ENCODE measurements at regions not wholly inside any gene's neighbourhood (a gene's known extent, or its start where the extent isn't known, plus 50 kb on each side); places are given as distances from the start of the nearest gene placed in this dataset.

- Mint-ChIP-seq H3K36me3 (peaks cover 14% of the 10 kb centered on the region), H3K9me3 (no peaks in the 10 kb centered on the region), H3K4me3 (no peak overlapping the region), H3K27ac (no peak overlapping the region), H3K4me1 (peaks cover 8% of the 10 kb centered on the region)
- ATAC-seq = no peak
- no peak for DNase-seq (ENCODE audit: low spot score in 2 of 2)
Measured at GRCh38 chr2:143968860-143969259, 551.1 kb downstream of the ZEB2 start.

GRCh38 chr2:143968360-143968759 lies 551.6 kb downstream of the ZEB2 start:
- peaks cover 14% of the 10 kb centered on the region for H3K36me3 Mint-ChIP-seq
- no peak overlapping the region for H3K27ac Mint-ChIP-seq
- peaks cover 8% of the 10 kb centered on the region for H3K4me1 Mint-ChIP-seq
- peak; percentile 76 for ATAC-seq
- DNase-seq (ENCODE audit: low spot score in 2 of 2) = no peak
- no peaks in the 10 kb centered on the region for H3K9me3 Mint-ChIP-seq
- no peak overlapping the region for H3K4me3 Mint-ChIP-seq

- H3K9me3 Mint-ChIP-seq = peaks cover 3% of the 10 kb centered on the region
- no peak for ATAC-seq
- H3K4me1 Mint-ChIP-seq = peaks cover 14% of the 10 kb centered on the region
- no peak overlapping the region for H3K4me3 Mint-ChIP-seq
- H3K36me3 Mint-ChIP-seq = peaks cover 14% of the 10 kb centered on the region
- no peak overlapping the region for H3K27ac Mint-ChIP-seq
- no peak for DNase-seq (ENCODE audit: low spot score in 2 of 2)
Measured at GRCh38 chr2:143965493-143966164, 554.3 kb downstream of the ZEB2 start.

GRCh38 chr2:143964891-143965290 lies 555.0 kb downstream of the ZEB2 start:
- ATAC-seq = no peak
- Mint-ChIP-seq H3K9me3 (peaks cover 3% of the 10 kb centered on the region), H3K36me3 (peaks cover 9% of the 10 kb centered on the region), H3K4me1 (peaks cover 18% of the 10 kb centered on the region), H3K27ac (no peak overlapping the region), H3K4me3 (no peak overlapping the region)
- no peak for DNase-seq (ENCODE audit: low spot score in 2 of 2)

- peaks cover 6% of the 10 kb centered on the region for H3K36me3 Mint-ChIP-seq
- peaks cover 10% of the 10 kb centered on the region for H3K4me1 Mint-ChIP-seq
- DNase-seq (ENCODE audit: low spot score in 2 of 2) (no peak), ATAC-seq (no peak)
- peaks cover 3% of the 10 kb centered on the region for H3K9me3 Mint-ChIP-seq
- H3K27ac Mint-ChIP-seq = no peak overlapping the region
- no peak overlapping the region for H3K4me3 Mint-ChIP-seq
Measured at GRCh38 chr2:143960177-143960576, 559.7 kb downstream of the ZEB2 start.

- peaks cover 12% of the 10 kb centered on the region for H3K36me3 Mint-ChIP-seq
- ATAC-seq (no peak), DNase-seq (ENCODE audit: low spot score in 2 of 2) (no peak)
- H3K27ac Mint-ChIP-seq = no peak overlapping the region
- peaks cover 3% of the 10 kb centered on the region for H3K9me3 Mint-ChIP-seq
- peaks cover 10% of the 10 kb centered on the region for H3K4me1 Mint-ChIP-seq
- H3K4me3 Mint-ChIP-seq = no peak overlapping the region
Measured at GRCh38 chr2:143957321-143957720, 562.6 kb downstream of the ZEB2 start.

- H3K36me3 Mint-ChIP-seq = peaks cover 30% of the 10 kb centered on the region
- no peak for ATAC-seq
- DNase-seq (ENCODE audit: low spot score in 2 of 2) = no peak
- no peak overlapping the region for H3K4me3 Mint-ChIP-seq
- peaks cover 5% of the 10 kb centered on the region for H3K4me1 Mint-ChIP-seq
- no peak overlapping the region for H3K27ac Mint-ChIP-seq
- no peaks in the 10 kb centered on the region for H3K9me3 Mint-ChIP-seq
Measured at GRCh38 chr2:143955401-143956065, 564.4 kb downstream of the ZEB2 start.

- no peak for DNase-seq (ENCODE audit: low spot score in 2 of 2)
Measured at GRCh38 chr2:143954844-143955243, 565.1 kb downstream of the ZEB2 start.

GRCh38 chr2:143954186-143954585 lies 565.7 kb downstream of the ZEB2 start:
- Mint-ChIP-seq H3K27ac (no peak overlapping the region), H3K4me3 (no peak overlapping the region), H3K36me3 (peaks cover 41% of the 10 kb centered on the region), H3K9me3 (no peaks in the 10 kb centered on the region), H3K4me1 (no peaks in the 10 kb centered on the region)
- DNase-seq (ENCODE audit: low spot score in 2 of 2) (no peak), ATAC-seq (no peak)

More at GRCh38 chr2:143954844-143955243, 565.1 kb downstream of the ZEB2 start:
- Mint-ChIP-seq H3K4me1 (no peaks in the 10 kb centered on the region), H3K4me3 (no peak overlapping the region), H3K36me3 (peaks cover 35% of the 10 kb centered on the region), H3K9me3 (no peaks in the 10 kb centered on the region), H3K27ac (no peak overlapping the region)
- no peak for ATAC-seq

GRCh38 chr2:143953451-143954030 lies 566.4 kb downstream of the ZEB2 start:
- peaks cover 45% of the 10 kb centered on the region for H3K36me3 Mint-ChIP-seq
- ATAC-seq (no peak), DNase-seq (ENCODE audit: low spot score in 2 of 2) (no peak)
- H3K4me1 Mint-ChIP-seq = no peaks in the 10 kb centered on the region
- no peaks in the 10 kb centered on the region for H3K9me3 Mint-ChIP-seq
- no peak overlapping the region for H3K4me3 Mint-ChIP-seq
- H3K27ac Mint-ChIP-seq = no peak overlapping the region

- H3K27ac Mint-ChIP-seq = no peak overlapping the region
Measured at GRCh38 chr2:143952536-143952935, 567.4 kb downstream of the ZEB2 start.

GRCh38 chr2:143950704-143951103 lies 569.2 kb downstream of the ZEB2 start:
- peaks cover 70% of the 10 kb centered on the region for H3K36me3 Mint-ChIP-seq
- peaks cover 7% of the 10 kb centered on the region for H3K4me1 Mint-ChIP-seq
- H3K9me3 Mint-ChIP-seq = no peaks in the 10 kb centered on the region
- H3K27ac Mint-ChIP-seq = no peak overlapping the region
- H3K4me3 Mint-ChIP-seq = no peak overlapping the region
- DNase-seq (ENCODE audit: low spot score in 2 of 2) (no peak), ATAC-seq (no peak)

More at GRCh38 chr2:143952536-143952935, 567.4 kb downstream of the ZEB2 start:
- no peak for ATAC-seq
- Mint-ChIP-seq H3K4me3 (no peak overlapping the region), H3K4me1 (peaks cover 4% of the 10 kb centered on the region), H3K9me3 (no peaks in the 10 kb centered on the region), H3K36me3 (peaks cover 52% of the 10 kb centered on the region)
- DNase-seq (ENCODE audit: low spot score in 2 of 2) = no peak

- DNase-seq (ENCODE audit: low spot score in 2 of 2) (no peak), ATAC-seq (peak; percentile 79)
- Mint-ChIP-seq H3K4me3 (no peak overlapping the region), H3K4me1 (peaks cover 7% of the 10 kb centered on the region), H3K9me3 (no peaks in the 10 kb centered on the region), H3K36me3 (peaks cover 84% of the 10 kb centered on the region), H3K27ac (no peak overlapping the region)
Measured at GRCh38 chr2:143949121-143949848, 570.6 kb downstream of the ZEB2 start.

GRCh38 chr2:143948710-143949109 lies 571.2 kb downstream of the ZEB2 start:
- DNase-seq (ENCODE audit: low spot score in 2 of 2) (no peak), ATAC-seq (no peak)
- H3K27ac Mint-ChIP-seq = no peak overlapping the region
- no peak overlapping the region for H3K4me3 Mint-ChIP-seq
- peaks cover 84% of the 10 kb centered on the region for H3K36me3 Mint-ChIP-seq
- H3K4me1 Mint-ChIP-seq = peaks cover 7% of the 10 kb centered on the region
- H3K9me3 Mint-ChIP-seq = no peaks in the 10 kb centered on the region

All from stimulated activated effector memory CD8-positive, alpha-beta T cell treated with anti-CD3 and anti-CD28 coated beads, Interleukin-12 subunit alpha, Interleukin-12 subunit beta, amount 100 ng/mL, for 72 hours (primary cell).